HCT116 (cell line): ENCODE measurements at regions not wholly inside any gene's neighbourhood (a gene's known extent, or its start where the extent isn't known, plus 50 kb on each side); places are given as distances from the start of the nearest gene placed in this dataset.

Experiments
- ATAC-seq: fragments of 200-7000 bp; cut with Tn5 transposase; 2 replicates; pipeline ENCODE4 v1.9.1; 2020; ENCODE audit warnings: mild to moderate bottlenecking, moderate library complexity
- BruUV-seq: library from RNA; stranded (reverse); fragments of 400-500 nt; replicated peaks from 2 replicates; lab custom pipeline; 2021; lab: Mats Ljungman, UMichigan
- CTCF ChIA-PET: fragments of 300-600 bp; sonication (Branson Sonifier 250); formaldehyde crosslinking; loops from one replicate; lab custom pipeline; 2021; ENCODE audit warnings: antibody characterized with exemption; lab: Charles Lee
- POLR2A ChIA-PET: fragments of 300-600, 350-600 bp; sonication (Branson Sonifier 250); formaldehyde crosslinking; loops from one replicate; lab custom pipeline; 2021; ENCODE audit warnings: antibody characterized with exemption; lab: Charles Lee
- RAD21 ChIA-PET, 2 experiments: fragments of 300-600 bp; sonication (Branson Sonifier 250); formaldehyde crosslinking; loops; one replicate each; lab custom pipeline; 2023; ENCODE audit warnings: low total read pairs in 2 of 2; ENCODE audit not compliant: uncharacterized antibody in 2 of 2, unreplicated experiment in 2 of 2, low non-redundant PET in 1 of 2; lab: Charles Lee
- DNase-seq: peaks from one replicate; pipeline ENCODE4 v3.0.0-alpha.2; 2010; ENCODE audit warnings: low read depth, low spot score
- H2AFZ ChIP-seq: fragments of 200-600 bp; shearing (Covaris generic), sonication (generic); 2 replicates; pipeline ENCODE4 v1.6.1; 2017; ENCODE audit warnings: low read depth, mixed run types, mixed read lengths, antibody characterized with exemption, low read length; ENCODE audit not compliant: poor library complexity, severe bottlenecking
- H3K27ac ChIP-seq: 2 replicates; pipeline ENCODE4 v1.5.1; 2012; ENCODE audit warnings: low read depth, low read length
- H3K27me3 ChIP-seq: fragments of 200-600 bp; sonication (generic); 2 replicates; pipeline ENCODE4 v1.6.1; 2016; ENCODE audit warnings: mixed run types, low read length, mixed read lengths; ENCODE audit not compliant: insufficient read depth
- H3K36me3 ChIP-seq, 2 experiments: fragments of 200-500 bp in 1 of 2; fragments of 200-600 bp in 1 of 2; sonication (Bioruptor generic) in 1 of 2; sonication (generic) in 1 of 2; 2 replicates each; pipeline versions ENCODE4 v1.5.1 to v1.6.1; 2014 to 2016; ENCODE audit warnings: low read length in 2 of 2, inconsistent platforms in 1 of 2, mixed read lengths in 1 of 2, mixed run types in 1 of 2; ENCODE audit not compliant: insufficient read depth in 2 of 2, control insufficient read depth in 1 of 2
- H3K4me1 ChIP-seq, 2 experiments: fragments of 200-600 bp in 1 of 2; sonication (generic) in 1 of 2; 2 replicates each; pipeline versions ENCODE4 v1.5.1 to v1.6.1; 2012 to 2017; ENCODE audit warnings: low read length in 2 of 2, inconsistent platforms in 1 of 2, mild to moderate bottlenecking in 1 of 2, mixed read lengths in 1 of 2, mixed run types in 1 of 2, moderate library complexity in 1 of 2; ENCODE audit not compliant: insufficient read depth in 2 of 2, control insufficient read depth in 1 of 2
- H3K4me2 ChIP-seq: fragments of 200-600 bp; sonication (generic); 2 replicates; pipeline ENCODE4 v1.6.1; 2017; ENCODE audit warnings: mixed run types, low read length, mixed read lengths
- H3K4me3 ChIP-seq, 2 experiments: fragments of 200-600 bp in 1 of 2; sonication (generic) in 1 of 2; replicated peaks in 1 of 2; 2 replicates each; pipeline ENCODE4 v1.5.1; 2011 to 2016; ENCODE audit warnings: low read length in 2 of 2, control low read depth in 1 of 2, low read depth in 1 of 2, mild to moderate bottlenecking in 1 of 2, mixed read lengths in 1 of 2, mixed run types in 1 of 2
- H3K79me2 ChIP-seq: fragments of 200-600 bp; sonication (generic); 2 replicates; pipeline ENCODE4 v1.6.1; 2017; ENCODE audit warnings: mild to moderate bottlenecking, mixed run types, low read length, moderate library complexity, mixed read lengths; ENCODE audit not compliant: insufficient read depth
- H3K9ac ChIP-seq: fragments of 200-600 bp; sonication (generic); 2 replicates; pipeline ENCODE4 v1.6.1; 2016; ENCODE audit warnings: low read length, mixed read lengths
- H3K9me2 ChIP-seq: fragments of 200-600 bp; sonication (generic), shearing (Covaris generic); 2 replicates; pipeline ENCODE4 v1.6.1; 2017; ENCODE audit warnings: mixed run types, mild to moderate bottlenecking, moderate library complexity; ENCODE audit not compliant: insufficient read depth
- H3K9me3 ChIP-seq, 2 experiments: fragments of 200-500 bp in 1 of 2; fragments of 200-600 bp in 1 of 2; sonication (Bioruptor generic) in 1 of 2; sonication (generic) in 1 of 2; 2 replicates each; pipeline ENCODE4 v1.6.1; 2014 to 2017; ENCODE audit warnings: low read length in 2 of 2, mixed read lengths in 2 of 2, inconsistent platforms in 1 of 2, low read depth in 1 of 2, mild to moderate bottlenecking in 1 of 2, mixed run types in 1 of 2, moderate library complexity in 1 of 2; ENCODE audit not compliant: control insufficient read depth in 1 of 2, insufficient read depth in 1 of 2
- H4K20me1 ChIP-seq: fragments of 200-600 bp; sonication (generic), shearing (Covaris generic); 2 replicates; pipeline ENCODE4 v1.6.1; 2017; ENCODE audit warnings: mixed run types, mild to moderate bottlenecking, moderate library complexity; ENCODE audit not compliant: insufficient read depth
- CEBPB ChIP-seq: IDR thresholded peaks from 2 replicates; pipeline ENCODE4 v1.6.1; 2012; ENCODE audit warnings: low read depth
- SIN3A ChIP-seq: IDR thresholded peaks from 2 replicates; pipeline ENCODE4 v1.6.1; 2012; ENCODE audit warnings: low read depth
- TCF7L2 ChIP-seq: IDR thresholded peaks from 2 replicates; pipeline ENCODE4 v1.7.0; 2011; ENCODE audit warnings: borderline replicate concordance, inconsistent platforms; ENCODE audit not compliant: insufficient read depth, insufficient read length; ENCODE audit errors: extremely low read depth
- ZNF274 ChIP-seq: fragments of 200-500 bp; sonication (Bioruptor generic); IDR thresholded peaks from 2 replicates; pipeline ENCODE4 v1.6.1; 2014; ENCODE audit warnings: mild to moderate bottlenecking, low read depth, low read length, inconsistent platforms
- intact Hi-C: fragments of 100-400 bp; cut with micrococcal nuclease; formaldehyde crosslinking; loops from 2 replicates; pipeline ENCODE4 v1.10.0; 2022

GRCh38 chr14:86521031-86521730 is 991.2 kb downstream of the FLRT2 start:
- Histone ChIP-seq H3K4me1 (no peaks in the 10 kb centered on the region), H2AFZ (no peak overlapping the region), H4K20me1 (no peaks in the 10 kb centered on the region), H3K9me3 (peaks cover 7 to 23% of the 10 kb centered on the region in 2 experiments; a peak in 2 of 4 replicates), H3K36me3 (no peaks in the 10 kb centered on the region), H3K27me3 (no peaks in the 10 kb centered on the region), H3K27ac (no peak overlapping the region), H3K79me2 (no peaks in the 10 kb centered on the region), H3K9ac (no peak overlapping the region), H3K4me2 (no peak overlapping the region), H3K9me2 (no peaks in the 10 kb centered on the region), H3K4me3 (no peak overlapping the region)
- TF ChIP-seq CEBPB = no peak
- no peak for TF ChIP-seq SIN3A
- no peak for TF ChIP-seq TCF7L2
- ChIA-PET CTCF (no interaction called here), RAD21 (no interaction called here), POLR2A (no interaction called here)
- BruUV-seq = no TSS peak
- DNase-seq = no peak
- intact Hi-C loops = no loop called here
- no peak for ATAC-seq

- intact Hi-C loops = no loop called here
- RAD21 ChIA-PET = no interaction called here
- no peak for ATAC-seq
Observed at GRCh38 chr14:86518298-86518697, 988.4 kb downstream of the FLRT2 start.

More at GRCh38 chr14:86518298-86518697, 988.4 kb downstream of the FLRT2 start:
- ChIA-PET CTCF (no interaction called here), POLR2A (no interaction called here)
- no peak for TF ChIP-seq ZNF274
- H3K9ac ChIP-seq = no peak overlapping the region
- H3K27ac ChIP-seq = no peak overlapping the region
- H3K27me3 ChIP-seq = no peaks in the 10 kb centered on the region
- H2AFZ ChIP-seq = no peak overlapping the region
- H3K36me3 ChIP-seq = no peaks in the 10 kb centered on the region; a peak in 1 of 4 replicates
- no peak overlapping the region for H3K4me3 ChIP-seq
- H3K4me1 ChIP-seq = no peaks in the 10 kb centered on the region
- no TSS peak for BruUV-seq
- H4K20me1 ChIP-seq = no peaks in the 10 kb centered on the region
- H3K79me2 ChIP-seq = no peaks in the 10 kb centered on the region
- no peak for DNase-seq
- H3K9me2 ChIP-seq = no peaks in the 10 kb centered on the region
- no peak overlapping the region for H3K4me2 ChIP-seq
- H3K9me3 ChIP-seq = peaks cover 10 to 23% of the 10 kb centered on the region in 2 experiments; a peak in 3 of 4 replicates
